SKM-1 treated with dmso at 0.1 percent for 144 hours (cell line): ENCODE measurements at regions not wholly inside any gene's neighbourhood (a gene's known extent, or its start where the extent isn't known, plus 50 kb on each side); places are given as distances from the start of the nearest gene placed in this dataset.

Source experiments
- DNase-seq: peaks from one replicate; lab custom pipeline; 2025; ENCODE audit not compliant: unreplicated experiment; lab: John Stamatoyannopoulos, UW

DNA sequence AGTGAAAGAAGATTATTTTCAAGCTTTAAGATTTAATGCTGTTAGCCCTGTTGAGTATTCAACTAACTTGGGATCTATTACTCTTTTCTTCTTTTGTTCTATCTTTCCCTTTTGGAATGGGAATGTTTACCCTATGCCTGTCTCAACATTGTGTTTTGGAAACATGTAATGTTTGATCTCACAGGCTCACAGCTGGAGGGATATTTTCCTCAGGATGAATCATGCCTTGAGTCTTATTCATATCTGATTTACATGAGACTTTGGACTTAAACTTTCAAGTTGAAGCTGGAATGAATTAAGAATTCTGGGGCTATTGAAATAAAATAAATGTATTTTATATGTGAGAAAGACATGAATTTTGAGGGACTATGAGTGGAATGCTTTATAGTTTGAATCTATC is 607.8 kb upstream of the PTGER4 start:
- no peak for DNase-seq

DNA sequence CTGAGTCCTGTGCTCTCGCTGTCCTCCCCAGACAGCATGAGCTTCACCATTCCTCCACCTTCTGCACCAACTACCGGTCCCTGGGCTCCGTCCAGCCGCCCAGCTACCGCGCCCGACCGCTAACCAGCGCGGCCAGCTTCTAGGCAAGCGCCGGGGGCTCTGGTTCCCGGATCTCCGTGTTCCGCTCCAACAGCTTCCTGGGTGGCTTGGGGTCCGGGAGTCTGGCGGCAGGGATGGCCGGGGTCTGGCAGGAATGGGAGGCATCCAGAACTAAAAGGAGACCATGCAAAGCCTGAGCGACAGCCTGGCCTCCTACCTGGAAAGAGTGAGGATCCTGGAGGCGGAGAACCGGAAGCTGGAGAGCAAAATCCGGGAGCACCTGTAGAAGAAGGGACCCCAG is 613.1 kb upstream of the PTGER4 start:
- DNase-seq, result no peak

DNA sequence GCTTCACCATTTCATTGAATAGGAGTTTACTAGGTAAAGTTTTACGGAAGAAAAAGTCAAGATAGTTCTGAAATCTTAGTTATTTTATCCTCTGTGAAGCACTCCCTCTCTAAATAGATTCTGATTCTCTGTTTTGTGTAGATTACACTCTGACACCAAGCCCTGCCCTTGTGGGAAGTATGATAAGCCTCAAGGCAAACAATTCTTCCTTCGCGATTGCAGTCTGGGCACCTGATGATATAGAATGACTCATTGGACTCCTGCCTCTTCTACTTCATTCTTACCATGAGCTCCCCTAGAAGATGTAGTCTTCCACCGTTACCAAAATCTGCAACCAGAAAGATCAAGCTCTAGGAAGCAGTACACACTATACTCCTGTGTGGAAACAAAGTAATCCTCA is 626.9 kb upstream of the PTGER4 start:
- no peak for DNase-seq

DNA sequence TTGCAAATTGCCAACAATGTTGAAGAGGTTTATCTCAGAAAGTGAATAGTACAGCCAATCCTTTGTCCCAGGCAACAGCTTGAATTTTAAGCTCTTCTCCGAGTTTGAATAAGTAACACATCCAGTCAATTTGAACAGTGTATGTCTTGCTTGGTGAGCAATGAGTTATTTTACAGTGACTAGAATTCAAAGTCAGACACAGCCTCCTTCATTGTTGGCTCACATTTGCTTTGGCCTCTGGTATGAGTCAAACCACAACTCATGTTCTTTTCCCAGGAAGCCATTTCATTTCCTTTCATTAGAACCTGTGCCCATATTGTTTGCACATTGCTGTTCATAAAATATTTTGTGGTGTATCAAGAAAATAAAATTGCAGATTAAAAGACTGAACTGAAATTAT is 622.0 kb upstream of the DAB2 start:
- no peak for DNase-seq

GRCh38 chr5:40045429-40045828 is 620.6 kb upstream of the DAB2 start:
- peak; percentile 14 for DNase-seq

- no peak for DNase-seq
Observed at GRCh38 chr5:40043916-40044315, 619.1 kb upstream of the DAB2 start.

- DNase-seq, result no peak
Observed at GRCh38 chr5:40041452-40041851, 616.7 kb upstream of the DAB2 start.

DNA sequence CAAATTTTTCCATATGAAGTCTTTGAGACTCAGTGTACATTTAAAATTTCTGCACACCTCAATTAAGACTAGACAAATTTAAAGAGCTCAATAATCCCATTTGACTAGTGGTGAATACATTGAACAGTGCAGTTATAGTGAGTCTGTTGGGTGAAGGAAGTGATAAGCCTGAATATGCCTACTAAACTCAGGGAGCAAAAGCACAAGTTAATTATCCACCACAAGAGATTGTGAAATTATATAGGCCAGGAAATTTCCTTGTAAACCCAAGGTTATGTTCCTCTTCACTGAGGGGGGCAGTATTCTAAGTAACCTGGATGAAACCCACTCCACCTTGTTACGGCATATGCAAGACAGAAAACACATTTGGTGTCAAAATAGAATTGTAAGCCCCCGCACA is 612.9 kb upstream of the DAB2 start:
- DNase-seq, result no peak

DNA sequence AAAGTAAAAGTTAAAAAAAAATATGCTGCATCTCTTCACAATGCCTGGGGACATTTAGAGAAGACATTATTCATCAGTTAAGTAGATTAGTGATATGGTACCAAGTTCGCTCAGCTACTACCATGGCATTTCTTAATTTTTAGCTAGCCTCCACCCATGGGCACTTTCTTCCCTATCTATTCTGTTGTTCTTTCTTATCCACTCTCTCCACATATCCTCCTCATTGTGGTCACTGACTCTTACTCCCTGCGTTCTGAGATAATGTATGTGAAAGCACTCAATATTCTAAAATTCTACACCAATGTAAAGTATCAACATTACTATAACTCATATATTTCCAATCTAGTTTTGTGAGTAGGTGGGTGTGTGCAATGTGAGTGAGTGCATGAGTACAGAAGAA is 609.7 kb upstream of the DAB2 start:
- DNase-seq, result no peak

GRCh38 chr5:40033411-40033810 is 608.6 kb upstream of the DAB2 start:
- no peak for DNase-seq

- no peak for DNase-seq
Observed at GRCh38 chr5:40033009-40033408, 608.2 kb upstream of the DAB2 start.

- no peak for DNase-seq
Observed at GRCh38 chr5:40030661-40031060, 605.9 kb upstream of the DAB2 start.

DNA sequence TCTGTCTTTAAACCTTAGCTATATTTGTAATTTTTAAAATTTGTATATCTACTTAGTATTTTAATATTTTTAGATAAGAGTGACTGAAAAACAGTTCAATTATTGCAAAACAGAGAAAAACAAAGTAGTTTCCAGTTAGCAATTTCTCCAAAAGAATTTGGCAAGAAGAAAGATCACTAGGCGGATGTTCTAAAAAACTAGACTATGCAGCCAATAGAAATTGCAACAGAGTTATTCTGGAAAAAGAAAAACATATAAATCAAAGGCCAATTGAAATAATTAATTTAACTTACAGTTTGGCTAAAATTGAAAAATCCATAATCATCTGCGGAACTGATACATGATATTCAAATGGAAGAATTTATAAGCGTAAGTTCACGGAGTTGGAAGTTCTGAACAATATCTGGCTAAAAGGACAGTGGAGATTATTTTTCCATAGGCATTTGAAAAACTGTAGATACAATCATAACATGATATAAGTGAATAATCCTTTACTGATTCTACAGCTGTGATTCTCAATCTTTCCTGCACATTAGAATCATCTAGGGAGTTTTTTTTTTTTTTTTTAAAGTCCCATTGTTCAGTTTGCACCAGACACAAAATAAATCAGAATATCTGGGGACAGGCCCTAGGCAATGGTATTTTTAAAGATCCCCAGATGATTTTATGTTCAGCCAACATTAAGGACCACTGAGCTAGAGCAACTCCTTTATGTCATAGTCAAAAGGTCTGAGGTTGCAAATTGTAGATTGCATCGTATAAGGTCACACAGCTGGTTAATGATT is 605.1 kb upstream of the DAB2 start:
- no peak for DNase-seq

DNA sequence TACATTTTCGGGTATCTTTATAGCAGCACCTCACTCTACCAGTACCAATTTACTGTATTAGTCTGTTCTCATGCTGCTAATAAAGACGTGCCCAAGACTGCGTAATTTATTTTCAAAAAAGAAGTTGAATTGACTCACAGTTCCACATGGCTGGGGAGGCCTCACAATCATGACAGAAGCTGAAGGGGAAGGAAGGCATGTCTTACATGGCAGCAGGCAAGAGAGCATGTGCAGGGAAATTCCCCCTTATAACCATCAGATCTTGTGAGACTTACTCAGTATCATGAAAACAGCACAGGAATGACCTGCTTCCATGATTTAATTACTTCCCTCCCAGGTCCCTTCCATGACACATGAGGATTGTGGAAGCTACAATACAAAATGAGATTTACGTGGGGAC is 602.6 kb upstream of the DAB2 start:
- no peak for DNase-seq

DNA sequence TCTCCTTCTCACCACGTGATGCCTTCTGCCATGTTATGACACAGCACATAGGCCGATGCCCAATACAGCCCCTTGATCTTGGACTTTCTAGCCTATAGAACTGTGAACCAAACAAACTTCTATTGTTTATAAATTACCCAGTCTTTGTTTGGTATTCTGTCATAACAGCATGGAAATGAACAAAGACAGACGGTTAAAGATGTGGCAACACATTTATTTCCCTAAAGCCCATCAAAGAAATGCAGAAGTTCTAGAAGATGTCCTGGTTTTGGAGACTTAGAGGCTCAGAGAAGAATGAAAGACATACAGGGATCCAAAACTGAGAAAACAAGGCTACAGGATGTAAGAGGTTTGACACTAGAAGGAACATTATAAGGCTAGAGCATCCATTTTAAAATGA is 600.8 kb upstream of the DAB2 start:
- peak; percentile 47 for DNase-seq

GRCh38 chr5:40022057-40022456 is 597.3 kb upstream of the DAB2 start:
- DNase-seq, result no peak

- DNase-seq, result no peak
Observed at GRCh38 chr5:40021007-40021406, 596.2 kb upstream of the DAB2 start.

DNA sequence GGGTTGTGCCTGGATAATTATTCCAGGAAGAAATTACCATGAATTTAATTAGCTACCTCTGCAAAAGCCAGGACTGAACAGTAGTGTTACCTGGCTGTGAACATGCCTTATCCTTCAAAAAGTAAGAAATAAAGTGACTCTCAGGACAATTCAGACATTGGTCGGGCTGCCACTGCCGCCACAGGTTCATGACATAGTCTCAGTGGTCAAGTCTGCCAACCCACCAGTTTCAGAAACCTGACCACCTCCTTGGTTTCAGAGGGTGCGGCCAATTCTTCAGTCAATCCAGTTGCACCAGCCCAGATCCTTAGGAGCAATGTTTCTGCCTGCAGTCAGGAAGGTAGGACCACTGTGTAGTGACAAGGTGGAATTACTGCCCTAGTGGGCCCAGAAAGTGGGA is 593.1 kb upstream of the DAB2 start:
- no peak for DNase-seq

DNA sequence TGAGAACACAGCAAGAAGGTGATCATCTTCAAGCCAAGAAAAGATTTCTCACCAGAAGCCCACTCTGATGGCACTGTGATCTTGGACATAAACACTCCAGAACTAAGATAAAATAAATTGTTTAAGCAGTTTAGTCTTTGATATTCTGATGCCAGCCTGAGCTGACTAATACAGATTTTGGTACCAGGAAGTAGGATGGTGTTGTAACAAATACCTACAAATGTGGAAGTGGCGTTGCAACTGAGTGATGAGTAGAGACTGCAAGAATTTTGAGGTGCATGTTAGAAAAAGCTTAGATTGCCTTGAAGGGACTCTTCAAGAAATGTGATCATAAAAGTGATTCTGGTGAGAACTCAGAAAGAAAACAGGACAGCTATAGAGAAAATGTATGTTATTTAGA is 592.4 kb upstream of the DAB2 start:
- peak; percentile 84 for DNase-seq

GRCh38 chr5:40010436-40010835 is 585.7 kb upstream of the DAB2 start:
- no peak for DNase-seq

GRCh38 chr5:40006260-40006659 is 581.5 kb upstream of the DAB2 start:
- no peak for DNase-seq

GRCh38 chr5:40001796-40002195 is 577.0 kb upstream of the DAB2 start:
- DNase-seq, result no peak

DNA sequence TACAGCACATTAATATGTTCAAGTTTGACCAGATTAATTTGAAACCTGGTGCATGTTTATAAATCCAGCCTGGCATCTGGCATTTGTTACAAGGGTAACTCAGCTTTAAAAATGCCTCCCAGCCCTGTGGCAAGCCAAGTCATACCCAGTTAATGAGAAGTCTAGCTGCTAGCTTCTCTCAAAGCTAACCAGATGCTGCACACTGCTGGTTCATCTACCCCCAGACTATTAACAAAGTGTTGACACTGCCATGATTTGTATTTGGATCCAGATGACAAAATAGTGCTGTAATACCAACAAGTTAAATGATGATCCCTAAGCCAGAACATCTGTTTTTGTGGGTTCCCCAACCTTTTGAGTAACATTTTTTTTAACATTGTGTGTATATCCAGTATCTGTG is 573.7 kb upstream of the DAB2 start:
- no peak for DNase-seq
